D721Med (cell line): ENCODE measurements at regions not wholly inside any gene's neighbourhood (a gene's known extent, or its start where the extent isn't known, plus 50 kb on each side); places are given as distances from the start of the nearest gene placed in this dataset.
"Not testable (repeated sequence)": the region's sequence is repeated elsewhere in the genome, so short reads cannot be mapped to it uniquely, and the experiment has no call there.

Experiments
- DNase-seq: peaks from one replicate; pipeline ENCODE4 v3.0.0; 2011; ENCODE audit warnings: low spot score; ENCODE audit not compliant: insufficient read length
- FAIRE-seq: peaks from 2 replicates; lab custom pipeline; 2011; peaks lifted over from hg19 to GRCh38; lab: Jason Lieb, UNC
- CTCF ChIP-seq: IDR thresholded peaks from 2 replicates; pipeline ENCODE4 v1.5.1; 2012; ENCODE audit warnings: mild to moderate bottlenecking, control low read depth; ENCODE audit not compliant: insufficient read depth; ENCODE audit errors: missing control alignments

GRCh38 chr2:128514555-128514955, 195.9 kb upstream of the HS6ST1 start:
- FAIRE-seq (no peak), DNase-seq (no peak)
- TF ChIP-seq CTCF: no peak

GRCh38 chr2:128516938-128517337, 198.3 kb upstream of the HS6ST1 start:
- TF ChIP-seq CTCF: no peak
- no peak for DNase-seq
- no peak for FAIRE-seq

- not testable (repeated sequence) for DNase-seq, FAIRE-seq
Observed at GRCh38 chr2:128519028-128519427, 200.4 kb upstream of the HS6ST1 start.

GRCh38 chr2:128519517-128520215, 201.0 kb upstream of the HS6ST1 start:
- TF ChIP-seq CTCF: no peak
- DNase-seq: no peak
- no peak for FAIRE-seq

GRCh38 chr2:128520340-128520739, 201.7 kb upstream of the HS6ST1 start:
- no peak for FAIRE-seq
- no peak for TF ChIP-seq CTCF
- no peak for DNase-seq

- DNase-seq: no peak
- TF ChIP-seq CTCF: no peak
- no peak for FAIRE-seq
Observed at GRCh38 chr2:128520791-128521190, 202.1 kb upstream of the HS6ST1 start.

GRCh38 chr2:128521482-128521881, 202.8 kb upstream of the HS6ST1 start:
- no peak for TF ChIP-seq CTCF
- DNase-seq (no peak), FAIRE-seq (no peak)

- DNase-seq (no peak), FAIRE-seq (no peak)
- TF ChIP-seq CTCF: no peak
Observed at GRCh38 chr2:128522829-128523228, 204.2 kb upstream of the HS6ST1 start.
